Body of pancreas (tissue), 4 donors: ENCODE measurements at regions not wholly inside any gene's neighbourhood (a gene's known extent, or its start where the extent isn't known, plus 50 kb on each side); places are given as distances from the start of the nearest gene placed in this dataset.

Source experiments
- CTCF ChIP-seq, 7 experiments: fragments of 450-650 bp in 4 of 7; fragments of 200-600 bp in 3 of 7; sonication (generic) in 3 of 7; IDR thresholded peaks; one replicate each; pipeline ENCODE4 v1.5.1; 2016 to 2019; ENCODE audit warnings: antibody characterized with exemption in 7 of 7
- POLR2A ChIP-seq, 3 donors: fragments of 450-650 bp; IDR thresholded peaks; one replicate each; pipeline ENCODE4 v1.6.1; 2016; ENCODE audit warnings: antibody characterized with exemption in 3 of 3, mild to moderate bottlenecking in 2 of 3

- no peak for TF ChIP-seq POLR2A (IDR thresholded peaks at IDR 0.05)
- TF ChIP-seq CTCF (IDR thresholded peaks at IDR 0.05), result no peak
Measured at GRCh38 chr7:118747473-118747872, 523.0 kb downstream of the ANKRD7 start.
